ENCODE measurements at regions not wholly inside any gene's neighbourhood (a gene's known extent, or its start where the extent isn't known, plus 50 kb on each side); places are given as distances from the start of the nearest gene placed in this dataset.

DNA sequence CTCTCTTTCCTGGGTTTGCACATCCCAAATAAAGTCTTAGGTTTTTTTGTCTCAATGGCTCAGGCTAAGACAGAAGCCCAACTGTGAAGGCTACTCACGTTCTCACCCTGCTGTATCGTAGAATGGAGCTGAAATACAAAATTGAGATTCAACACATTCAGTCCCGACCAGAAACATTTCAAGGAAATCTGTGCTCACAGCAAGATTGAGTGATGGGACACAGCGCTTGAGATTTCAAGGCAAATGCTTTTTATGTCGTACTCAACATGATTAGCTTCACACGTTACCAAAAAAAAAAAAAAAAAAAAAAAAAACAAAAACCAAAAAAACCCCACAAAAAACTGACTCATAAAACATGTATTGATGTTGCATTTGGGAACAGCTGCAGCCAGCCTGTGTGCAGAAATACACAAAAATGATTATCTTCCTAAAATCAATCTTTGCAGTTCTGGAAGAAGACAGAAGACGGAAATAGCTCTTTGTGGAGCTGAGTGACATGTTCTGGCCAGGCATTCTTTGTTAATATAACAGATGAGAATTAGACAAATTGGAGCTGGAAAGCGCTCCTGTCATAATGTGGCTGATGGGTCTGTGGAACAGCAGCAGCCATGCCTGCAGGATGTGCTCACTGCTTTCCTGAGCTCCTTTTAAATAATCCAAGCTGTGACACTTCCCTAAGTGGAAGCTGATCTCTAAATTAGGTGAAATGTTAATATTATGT is 453.2 kb downstream of the LPIN1 start:
- Histone ChIP-seq H3K27ac (ENCODE audit: low read length) (no peak overlapping the region), H3K27me3 (ENCODE audit: control insufficient read depth, insufficient read depth, low read length) (no peaks in the 10 kb centered on the region), H3K4me1 (ENCODE audit: control insufficient read depth, insufficient read depth, low read length) (no peaks in the 10 kb centered on the region), H3K9me3 (ENCODE audit: control insufficient read depth, insufficient read depth, low read depth, low read length) (no peaks in the 10 kb centered on the region), H3K36me3 (ENCODE audit: control insufficient read depth, insufficient read depth, low read length) (no peaks in the 10 kb centered on the region), H3K4me3 (ENCODE audit: low read depth in 2 of 2, low read length in 2 of 2) (no peak overlapping the region)
- in situ Hi-C loops (cut with HindIII; ENCODE audit: low pct_unique_long_range_greater_than_20kb, low sequenced_read_pairs) = no loop called here
- CTCF ChIA-PET = no interaction called here
- no peak for DNase-seq (ENCODE audit: low read depth, low spot score)
- no TSS peak for BruUV-seq (replicated peaks)
- ATAC-seq = no peak
- TF ChIP-seq TCF7L2 (IDR thresholded peaks at IDR 0.05; ENCODE audit: low read depth, low read length) (no peak), POLR2AphosphoS5 (IDR thresholded peaks at IDR 0.05; ENCODE audit: low read depth, low read length) (no peak), SIN3A (IDR thresholded peaks at IDR 0.05; ENCODE audit: borderline replicate concordance, insufficient read depth, low read depth, low read length) (no peak)
- TF ChIP-seq, protein P1, sequence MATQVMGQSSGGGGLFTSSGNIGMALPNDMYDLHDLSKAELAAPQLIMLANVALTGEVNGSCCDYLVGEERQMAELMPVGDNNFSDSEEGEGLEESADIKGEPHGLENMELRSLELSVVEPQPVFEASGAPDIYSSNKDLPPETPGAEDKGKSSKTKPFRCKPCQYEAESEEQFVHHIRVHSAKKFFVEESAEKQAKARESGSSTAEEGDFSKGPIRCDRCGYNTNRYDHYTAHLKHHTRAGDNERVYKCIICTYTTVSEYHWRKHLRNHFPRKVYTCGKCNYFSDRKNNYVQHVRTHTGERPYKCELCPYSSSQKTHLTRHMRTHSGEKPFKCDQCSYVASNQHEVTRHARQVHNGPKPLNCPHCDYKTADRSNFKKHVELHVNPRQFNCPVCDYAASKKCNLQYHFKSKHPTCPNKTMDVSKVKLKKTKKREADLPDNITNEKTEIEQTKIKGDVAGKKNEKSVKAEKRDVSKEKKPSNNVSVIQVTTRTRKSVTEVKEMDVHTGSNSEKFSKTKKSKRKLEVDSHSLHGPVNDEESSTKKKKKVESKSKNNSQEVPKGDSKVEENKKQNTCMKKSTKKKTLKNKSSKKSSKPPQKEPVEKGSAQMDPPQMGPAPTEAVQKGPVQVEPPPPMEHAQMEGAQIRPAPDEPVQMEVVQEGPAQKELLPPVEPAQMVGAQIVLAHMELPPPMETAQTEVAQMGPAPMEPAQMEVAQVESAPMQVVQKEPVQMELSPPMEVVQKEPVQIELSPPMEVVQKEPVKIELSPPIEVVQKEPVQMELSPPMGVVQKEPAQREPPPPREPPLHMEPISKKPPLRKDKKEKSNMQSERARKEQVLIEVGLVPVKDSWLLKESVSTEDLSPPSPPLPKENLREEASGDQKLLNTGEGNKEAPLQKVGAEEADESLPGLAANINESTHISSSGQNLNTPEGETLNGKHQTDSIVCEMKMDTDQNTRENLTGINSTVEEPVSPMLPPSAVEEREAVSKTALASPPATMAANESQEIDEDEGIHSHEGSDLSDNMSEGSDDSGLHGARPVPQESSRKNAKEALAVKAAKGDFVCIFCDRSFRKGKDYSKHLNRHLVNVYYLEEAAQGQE (IDR thresholded peaks at IDR 0.05; ENCODE audit: insufficient read depth in 1 of 2, low read depth in 2 of 2, low read length in 1 of 2) = no peak
- TF ChIP-seq, protein P2, sequence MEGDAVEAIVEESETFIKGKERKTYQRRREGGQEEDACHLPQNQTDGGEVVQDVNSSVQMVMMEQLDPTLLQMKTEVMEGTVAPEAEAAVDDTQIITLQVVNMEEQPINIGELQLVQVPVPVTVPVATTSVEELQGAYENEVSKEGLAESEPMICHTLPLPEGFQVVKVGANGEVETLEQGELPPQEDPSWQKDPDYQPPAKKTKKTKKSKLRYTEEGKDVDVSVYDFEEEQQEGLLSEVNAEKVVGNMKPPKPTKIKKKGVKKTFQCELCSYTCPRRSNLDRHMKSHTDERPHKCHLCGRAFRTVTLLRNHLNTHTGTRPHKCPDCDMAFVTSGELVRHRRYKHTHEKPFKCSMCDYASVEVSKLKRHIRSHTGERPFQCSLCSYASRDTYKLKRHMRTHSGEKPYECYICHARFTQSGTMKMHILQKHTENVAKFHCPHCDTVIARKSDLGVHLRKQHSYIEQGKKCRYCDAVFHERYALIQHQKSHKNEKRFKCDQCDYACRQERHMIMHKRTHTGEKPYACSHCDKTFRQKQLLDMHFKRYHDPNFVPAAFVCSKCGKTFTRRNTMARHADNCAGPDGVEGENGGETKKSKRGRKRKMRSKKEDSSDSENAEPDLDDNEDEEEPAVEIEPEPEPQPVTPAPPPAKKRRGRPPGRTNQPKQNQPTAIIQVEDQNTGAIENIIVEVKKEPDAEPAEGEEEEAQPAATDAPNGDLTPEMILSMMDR (IDR thresholded peaks at IDR 0.05) = no peak
- intact Hi-C loops (cut with micrococcal nuclease; ENCODE audit: unreplicated experiment) = no loop called here
- POLR2A ChIA-PET = interaction anchor here (0.6 kb wide), 1 partner anchor 40 kb away, joined by 3 read pairs; no protein-coding TSS in a partner anchor

DNA sequence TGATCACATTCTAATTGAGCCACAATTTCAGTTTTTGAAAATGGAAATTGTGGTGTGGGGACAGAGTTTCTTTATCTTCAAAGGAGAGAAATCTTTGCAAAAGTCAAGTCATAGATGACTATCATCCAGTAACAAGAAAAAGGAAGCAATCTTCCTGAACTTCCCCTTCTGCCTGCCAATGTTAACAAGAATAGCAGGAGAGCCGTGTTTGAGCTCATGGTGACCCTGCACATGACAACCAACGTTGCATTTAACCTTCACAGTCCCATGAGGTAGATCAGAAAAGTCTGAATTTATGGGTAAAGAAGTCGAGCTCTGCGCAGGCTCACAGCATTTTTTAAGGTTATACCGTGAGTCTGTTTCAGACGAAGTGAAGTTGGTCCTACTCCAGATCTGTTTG is 454.9 kb downstream of the LPIN1 start:
- POLR2A ChIA-PET = interaction anchor here (0.5 kb wide), 1 partner anchor 394 kb away, joined by 9 read pairs; no protein-coding TSS in a partner anchor
- intact Hi-C loops (cut with micrococcal nuclease; ENCODE audit: unreplicated experiment) = no loop called here
- in situ Hi-C loops (cut with HindIII; ENCODE audit: low pct_unique_long_range_greater_than_20kb, low sequenced_read_pairs) = no loop called here
- DNase-seq (ENCODE audit: low read depth, low spot score) (no peak), ATAC-seq (no peak)
- Histone ChIP-seq H3K9me3 (ENCODE audit: control insufficient read depth, insufficient read depth, low read depth, low read length) (no peaks in the 10 kb centered on the region), H3K36me3 (ENCODE audit: control insufficient read depth, insufficient read depth, low read length) (no peaks in the 10 kb centered on the region), H3K27me3 (ENCODE audit: control insufficient read depth, insufficient read depth, low read length) (no peaks in the 10 kb centered on the region), H3K4me3 (ENCODE audit: low read depth in 2 of 2, low read length in 2 of 2) (no peak overlapping the region), H3K27ac (ENCODE audit: low read length) (no peak overlapping the region), H3K4me1 (ENCODE audit: control insufficient read depth, insufficient read depth, low read length) (no peaks in the 10 kb centered on the region)
- BruUV-seq (replicated peaks) = no TSS peak
- CTCF ChIA-PET = no interaction called here
- TF ChIP-seq, protein P1 (IDR thresholded peaks at IDR 0.05; ENCODE audit: insufficient read depth in 1 of 2, low read depth in 2 of 2, low read length in 1 of 2) = no peak
- TF ChIP-seq, protein P2 (IDR thresholded peaks at IDR 0.05) = no peak
- no peak for TF ChIP-seq POLR2AphosphoS5 (IDR thresholded peaks at IDR 0.05; ENCODE audit: low read depth, low read length)
- TF ChIP-seq TCF7L2 (IDR thresholded peaks at IDR 0.05; ENCODE audit: low read depth, low read length) = no peak
- no peak for TF ChIP-seq SIN3A (IDR thresholded peaks at IDR 0.05; ENCODE audit: borderline replicate concordance, insufficient read depth, low read depth, low read length)

Data from Panc1 (cell line).